ENCODE measurements at regions not wholly inside any gene's neighbourhood (a gene's known extent, or its start where the extent isn't known, plus 50 kb on each side); places are given as distances from the start of the nearest gene placed in this dataset.

GRCh38 chrX:139298437-139298836 is 232.1 kb upstream of the F9 start:
- no peaks in the 10 kb centered on the region for H3K36me3 ChIP-seq
- DNase-seq = no peak
- TF ChIP-seq CTCF (IDR thresholded peaks at IDR 0.05) (no peak), POLR2A (IDR thresholded peaks at IDR 0.05) (no peak)
- no peaks in the 10 kb centered on the region for H3K9me3 ChIP-seq
- no peaks in the 10 kb centered on the region for H3K4me1 ChIP-seq
- no peaks in the 10 kb centered on the region for H3K27me3 ChIP-seq
- no peak overlapping the region for H3K4me3 ChIP-seq
- no peak overlapping the region for H3K27ac ChIP-seq

- H3K27me3 ChIP-seq = no peaks in the 10 kb centered on the region
- H3K27ac ChIP-seq = no peak overlapping the region
- no peaks in the 10 kb centered on the region for H3K4me1 ChIP-seq
Observed at GRCh38 chrX:139297638-139298037, 232.9 kb upstream of the F9 start.

GRCh38 chrX:139293991-139294390 is 236.5 kb upstream of the F9 start:
- TF ChIP-seq POLR2A (IDR thresholded peaks at IDR 0.05) = no peak
- no peak for TF ChIP-seq CTCF (IDR thresholded peaks at IDR 0.05)
- Histone ChIP-seq H3K4me1 (no peaks in the 10 kb centered on the region), H3K27me3 (no peaks in the 10 kb centered on the region)

More at GRCh38 chrX:139297638-139298037, 232.9 kb upstream of the F9 start:
- no peak for DNase-seq
- no peaks in the 10 kb centered on the region for H3K9me3 ChIP-seq
- no peak overlapping the region for H3K4me3 ChIP-seq
- no peaks in the 10 kb centered on the region for H3K36me3 ChIP-seq
- no peak for TF ChIP-seq POLR2A (IDR thresholded peaks at IDR 0.05)
- no peak for TF ChIP-seq CTCF (IDR thresholded peaks at IDR 0.05)

GRCh38 chrX:139290310-139290709 is 240.2 kb upstream of the F9 start:
- H3K36me3 ChIP-seq = no peaks in the 10 kb centered on the region
- DNase-seq = no peak
- H3K4me1 ChIP-seq = no peaks in the 10 kb centered on the region
- no peak overlapping the region for H3K4me3 ChIP-seq
- no peaks in the 10 kb centered on the region for H3K9me3 ChIP-seq
- no peak overlapping the region for H3K27ac ChIP-seq
- TF ChIP-seq POLR2A (IDR thresholded peaks at IDR 0.05) (no peak), CTCF (IDR thresholded peaks at IDR 0.05) (no peak)
- H3K27me3 ChIP-seq = no peaks in the 10 kb centered on the region

More at GRCh38 chrX:139293991-139294390, 236.5 kb upstream of the F9 start:
- Histone ChIP-seq H3K36me3 (no peaks in the 10 kb centered on the region), H3K27ac (no peak overlapping the region), H3K4me3 (no peak overlapping the region), H3K9me3 (no peaks in the 10 kb centered on the region)
- no peak for DNase-seq

GRCh38 chrX:139287155-139287924 is 243.2 kb upstream of the F9 start:
- no peaks in the 10 kb centered on the region for H3K27me3 ChIP-seq
- no peaks in the 10 kb centered on the region for H3K4me1 ChIP-seq
- no peak overlapping the region for H3K4me3 ChIP-seq
- no peak overlapping the region for H3K27ac ChIP-seq
- no peaks in the 10 kb centered on the region for H3K36me3 ChIP-seq
- DNase-seq = no peak
- H3K9me3 ChIP-seq = no peaks in the 10 kb centered on the region
- no peak for TF ChIP-seq POLR2A (IDR thresholded peaks at IDR 0.05)

- no peaks in the 10 kb centered on the region for H3K36me3 ChIP-seq
- no peaks in the 10 kb centered on the region for H3K4me1 ChIP-seq
- H3K4me3 ChIP-seq = no peak overlapping the region
- H3K9me3 ChIP-seq = no peaks in the 10 kb centered on the region
- TF ChIP-seq POLR2A (IDR thresholded peaks at IDR 0.05) (no peak), CTCF (IDR thresholded peaks at IDR 0.05) (no peak)
- no peaks in the 10 kb centered on the region for H3K27me3 ChIP-seq
- no peak overlapping the region for H3K27ac ChIP-seq
- no peak for DNase-seq
Observed at GRCh38 chrX:139286342-139286741, 244.2 kb upstream of the F9 start.

All from Peyer's patch (tissue), 4 donors.